GOT3 (cell line): ENCODE measurements at regions not wholly inside any gene's neighbourhood (a gene's known extent, or its start where the extent isn't known, plus 50 kb on each side); places are given as distances from the start of the nearest gene placed in this dataset.

Source experiments
- DNase-seq: peaks from one replicate; lab custom pipeline; 2025; ENCODE audit warnings: mixed read lengths; lab: John Stamatoyannopoulos, UW

DNA sequence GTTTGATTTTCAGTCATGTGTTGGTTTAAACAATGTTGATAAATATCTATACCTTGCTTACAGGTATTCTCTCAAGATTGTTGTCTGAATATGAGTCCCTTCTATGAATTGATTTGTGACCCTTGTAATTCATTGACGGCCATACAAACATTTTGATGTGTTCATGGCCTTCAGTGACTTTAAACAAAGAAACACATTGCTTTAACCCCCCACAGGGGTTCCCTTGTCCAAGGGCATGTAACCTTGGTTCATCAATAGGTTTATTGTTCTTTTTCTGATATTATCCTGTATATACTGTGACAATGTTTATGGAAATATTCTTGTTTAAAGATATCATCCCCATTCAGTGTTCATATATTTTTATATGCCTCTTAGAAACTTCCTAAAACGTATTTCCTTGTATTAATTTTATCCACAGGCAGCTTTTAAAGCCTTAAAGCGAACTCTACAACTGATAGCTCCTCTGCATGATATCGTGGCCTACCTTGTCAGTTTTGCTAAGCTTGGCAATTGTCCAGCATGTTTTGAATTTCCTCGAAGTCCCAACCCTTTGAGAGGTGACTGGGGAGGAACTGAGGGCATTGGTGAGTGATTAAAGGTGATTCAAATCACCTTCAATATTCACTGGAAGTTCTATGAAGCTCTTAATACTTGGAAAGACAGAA, 87.0 kb downstream of the CD164 start:
- DNase-seq, result no peak

DNA sequence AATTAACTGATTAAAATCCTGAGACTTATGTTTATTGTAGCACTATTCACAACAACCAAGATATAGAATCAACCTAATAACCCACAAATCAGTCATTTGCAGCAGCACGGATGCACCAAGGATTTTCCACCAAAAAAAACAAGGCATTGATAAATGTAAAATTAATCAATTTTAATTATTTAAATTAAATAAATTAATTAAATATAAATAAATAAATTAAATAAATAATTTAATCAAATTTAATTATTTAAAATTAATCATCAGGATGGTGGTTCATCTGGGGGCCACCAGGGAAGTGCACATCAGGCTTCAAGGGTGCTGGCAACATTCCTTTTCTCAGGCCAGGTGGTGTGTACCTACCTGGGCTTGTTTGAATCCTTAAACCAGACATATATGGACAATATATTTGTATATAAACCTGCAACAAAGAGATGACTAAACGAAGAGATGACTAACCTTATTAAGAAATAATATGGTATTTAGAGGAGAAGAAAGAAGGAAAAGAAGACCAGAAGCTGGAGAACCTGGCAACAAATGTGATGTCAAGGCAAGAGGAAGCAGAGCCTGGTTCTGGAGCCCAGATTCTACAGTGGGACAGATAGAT, 89.2 kb downstream of the CD164 start:
- DNase-seq, result no peak

DNA sequence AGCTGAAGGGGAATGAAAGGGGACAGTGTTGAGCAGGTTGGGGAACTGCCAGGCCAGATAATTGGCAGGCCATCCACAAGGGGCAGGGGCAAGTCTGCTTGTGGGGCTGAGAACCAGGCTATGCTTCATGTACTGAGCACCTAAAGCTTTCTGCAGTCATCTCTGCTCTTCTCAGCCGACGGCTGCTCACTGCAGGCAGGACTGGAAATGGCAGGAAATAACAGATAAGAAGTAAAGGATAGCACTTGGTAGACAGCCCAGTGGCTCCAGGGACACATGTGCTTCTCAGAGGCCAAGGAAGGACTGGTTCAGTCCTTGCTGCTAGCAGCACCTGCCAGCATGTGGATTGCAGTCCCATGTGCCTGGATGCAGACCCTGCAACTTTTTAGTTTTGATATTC, 89.8 kb downstream of the CD164 start:
- no peak for DNase-seq

GRCh38 chr6:109291902-109292301, 90.4 kb downstream of the CD164 start:
- DNase-seq, result no peak

DNA sequence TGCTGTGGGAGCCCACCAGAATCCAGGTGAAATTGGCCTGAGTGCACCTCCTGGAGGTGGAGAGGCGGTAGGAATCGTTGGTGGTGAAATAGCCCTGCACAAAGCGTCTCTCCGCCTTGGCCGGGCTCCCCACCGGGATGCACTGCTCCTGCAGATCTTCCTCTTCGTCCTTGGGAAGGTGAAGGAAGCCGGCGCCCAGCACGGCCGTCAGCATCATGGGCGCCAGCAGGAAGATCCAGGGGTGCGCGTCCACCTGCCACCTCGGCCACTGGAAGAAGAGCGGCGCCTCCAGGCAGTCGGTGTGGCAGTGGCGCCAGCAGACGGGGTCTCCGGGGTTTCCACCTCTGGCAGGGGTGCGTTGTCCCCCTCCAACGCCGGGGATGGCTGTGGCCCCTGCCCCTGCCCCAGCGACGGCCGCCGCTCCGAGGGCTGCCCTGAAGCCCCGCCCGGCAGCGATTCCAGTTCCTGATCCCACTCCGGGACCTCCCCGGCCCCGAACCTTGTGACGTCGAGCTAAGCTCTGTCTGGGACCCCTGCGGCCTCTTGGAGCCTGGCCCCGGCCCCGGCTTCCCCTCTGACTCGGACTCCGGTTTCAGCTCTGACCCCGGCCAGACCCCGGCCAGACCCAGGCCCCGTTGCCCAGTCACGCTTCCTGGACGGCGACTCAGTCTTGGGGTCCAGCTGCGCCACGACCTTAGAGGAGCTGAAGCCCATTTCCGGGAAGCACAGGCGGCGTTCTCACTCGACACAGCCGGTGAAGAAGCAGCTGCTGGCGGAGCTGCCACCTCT, 91.9 kb downstream of the CD164 start:
- DNase-seq, result no peak

DNA sequence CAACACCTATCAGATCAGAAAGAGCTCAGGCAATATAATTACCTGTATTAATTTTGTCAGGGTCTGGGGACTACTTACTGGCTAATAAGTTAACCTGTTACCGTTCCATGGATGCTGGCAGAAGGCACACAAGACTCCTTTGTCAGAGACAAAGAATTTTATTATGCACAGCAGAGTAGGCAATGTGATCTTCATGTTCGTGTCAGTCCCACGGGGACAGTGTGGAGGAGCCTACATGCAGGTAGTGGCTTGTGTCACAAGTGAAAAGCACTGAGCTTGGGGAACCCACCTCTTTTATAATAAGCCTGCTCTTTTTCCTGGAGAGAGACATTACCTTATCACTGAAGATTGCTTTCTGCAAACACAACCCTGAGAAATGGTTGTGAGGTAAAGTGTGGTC, 96.9 kb downstream of the CD164 start:
- DNase-seq, result no peak

DNA sequence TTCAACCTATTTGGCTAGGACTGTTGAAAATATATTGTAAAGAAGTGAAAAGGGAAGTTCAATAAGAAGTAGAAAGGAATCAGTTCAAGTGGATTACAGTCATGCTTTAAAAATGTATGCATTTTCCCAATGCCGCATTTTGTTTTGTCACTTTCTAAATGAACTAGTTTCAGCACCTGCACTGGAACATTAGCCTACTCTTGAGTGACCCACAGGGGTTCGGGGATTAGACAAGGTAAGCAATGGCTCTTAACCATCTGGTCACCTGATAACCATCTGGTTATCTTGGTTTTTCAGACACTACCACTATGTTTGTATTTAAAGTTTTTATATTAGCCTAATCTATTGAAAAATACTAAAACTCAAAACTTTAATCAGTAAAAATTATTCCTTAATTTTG, 97.6 kb downstream of the CD164 start:
- DNase-seq, result no peak

GRCh38 chr6:109282756-109283155, 99.5 kb downstream of the CD164 start:
- no peak for DNase-seq

- no peak for DNase-seq
Observed at GRCh38 chr6:109279628-109280027, 102.6 kb downstream of the CD164 start.

- no peak for DNase-seq
Observed at GRCh38 chr6:109271622-109272021, 110.6 kb downstream of the CD164 start.

GRCh38 chr6:109269953-109270517, 112.2 kb downstream of the CD164 start:
- no peak for DNase-seq

GRCh38 chr6:109269057-109269456, 113.2 kb downstream of the CD164 start:
- DNase-seq, result no peak

- no peak for DNase-seq
Observed at GRCh38 chr6:109265530-109265929, 116.7 kb downstream of the CD164 start.

DNA sequence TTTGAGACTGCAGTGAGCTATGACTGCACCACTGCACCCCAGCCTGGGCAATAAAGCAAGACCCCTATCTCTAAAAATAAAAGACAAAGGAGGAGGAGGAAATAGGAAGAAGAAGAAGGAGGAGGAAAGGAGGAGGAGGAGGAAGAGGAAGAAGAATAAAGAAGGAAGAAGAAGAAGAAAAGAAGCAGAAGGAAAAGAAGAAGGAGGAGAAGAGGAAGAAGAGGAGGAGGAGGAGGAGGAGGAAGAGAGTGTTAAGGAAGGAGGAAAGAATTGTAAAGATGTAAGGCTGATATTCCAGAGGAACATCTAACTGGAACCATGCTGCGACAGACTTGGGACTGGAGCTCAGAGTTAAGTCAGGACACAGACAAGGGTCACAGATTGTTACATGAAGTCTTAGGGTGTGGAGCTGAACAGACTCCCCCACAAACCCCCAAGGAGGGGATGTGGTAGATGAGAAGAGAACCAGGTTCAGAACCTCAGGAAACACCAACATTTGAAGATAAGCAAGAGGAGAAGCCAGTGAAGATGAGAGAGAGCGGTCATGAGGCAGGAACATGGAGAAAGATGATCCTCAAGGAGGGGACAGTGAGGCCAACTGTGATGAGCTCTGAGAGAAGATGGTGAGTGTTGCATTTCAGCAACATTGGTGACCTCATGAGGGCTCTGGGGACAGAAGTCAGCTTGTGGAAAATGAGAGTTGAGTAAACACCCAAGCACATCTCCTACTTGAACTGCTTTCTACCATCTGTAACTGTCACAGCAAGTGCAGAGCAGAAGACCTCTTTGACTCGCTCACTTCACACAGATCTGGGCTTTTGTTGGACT, 118.2 kb downstream of the CD164 start:
- DNase-seq, result no peak

GRCh38 chr6:109262261-109262660, 120.0 kb downstream of the CD164 start:
- no peak for DNase-seq

DNA sequence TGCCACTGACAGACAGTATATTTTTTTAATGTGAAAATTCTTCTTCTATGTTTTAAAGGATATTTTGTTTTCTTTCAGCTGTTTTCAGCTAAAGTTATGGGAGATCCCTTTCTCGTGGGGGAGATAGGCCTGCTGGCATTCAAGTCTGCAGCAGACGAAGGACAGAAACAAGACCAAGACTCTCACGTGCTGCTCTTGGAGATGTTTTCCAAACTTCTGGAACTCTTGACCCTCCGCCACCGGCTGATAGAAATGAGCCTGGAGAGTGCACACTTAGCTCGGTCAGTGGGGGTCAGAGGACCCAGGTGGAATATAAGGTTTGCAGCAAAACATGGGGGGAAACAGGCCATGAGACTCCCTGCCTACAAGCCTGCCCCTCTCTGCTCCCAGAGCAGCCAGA, 120.5 kb downstream of the CD164 start:
- DNase-seq, result no peak

DNA sequence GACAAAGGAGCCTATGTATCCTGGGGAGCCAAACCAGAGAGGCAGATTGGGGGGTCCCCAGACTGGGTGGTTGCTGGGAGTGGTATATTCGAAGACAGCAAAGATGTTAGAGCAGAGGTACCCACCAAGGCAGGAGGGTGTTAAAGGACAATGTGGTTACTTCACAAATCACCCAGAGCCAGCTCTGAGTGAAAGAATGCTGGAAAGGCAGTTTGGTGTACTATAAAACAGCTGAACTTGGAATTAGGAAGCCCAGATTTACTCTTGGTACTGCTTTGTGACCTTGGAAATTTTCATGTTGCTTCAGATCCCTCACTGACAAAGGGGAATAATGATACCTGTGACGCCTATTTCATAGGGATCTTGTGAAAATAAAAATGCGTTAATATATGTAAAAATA, 121.6 kb downstream of the CD164 start:
- no peak for DNase-seq

GRCh38 chr6:109260126-109260525, 122.1 kb downstream of the CD164 start:
- no peak for DNase-seq

- DNase-seq, result no peak
Observed at GRCh38 chr6:109258129-109258528, 124.1 kb downstream of the CD164 start.

DNA sequence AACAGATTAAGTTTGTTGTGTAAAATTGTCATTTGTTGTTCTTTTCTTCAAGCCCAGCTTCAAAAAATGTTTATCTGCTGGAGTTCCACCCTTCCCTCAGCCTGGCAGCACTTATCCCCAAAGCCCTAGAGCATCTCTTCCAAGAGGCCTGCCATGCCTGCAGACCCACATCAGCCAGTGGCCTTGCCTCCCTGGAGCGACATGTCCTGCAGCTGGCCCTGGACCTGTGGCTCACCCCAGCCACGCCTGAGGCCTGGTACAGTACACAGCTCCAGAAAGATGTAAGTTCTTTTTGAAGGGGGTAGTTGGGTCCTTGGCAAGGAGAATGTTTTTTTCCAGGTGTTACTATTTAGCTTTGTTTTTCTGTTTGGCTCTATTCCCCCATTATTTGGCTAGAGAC, 124.8 kb downstream of the CD164 start:
- no peak for DNase-seq

DNA sequence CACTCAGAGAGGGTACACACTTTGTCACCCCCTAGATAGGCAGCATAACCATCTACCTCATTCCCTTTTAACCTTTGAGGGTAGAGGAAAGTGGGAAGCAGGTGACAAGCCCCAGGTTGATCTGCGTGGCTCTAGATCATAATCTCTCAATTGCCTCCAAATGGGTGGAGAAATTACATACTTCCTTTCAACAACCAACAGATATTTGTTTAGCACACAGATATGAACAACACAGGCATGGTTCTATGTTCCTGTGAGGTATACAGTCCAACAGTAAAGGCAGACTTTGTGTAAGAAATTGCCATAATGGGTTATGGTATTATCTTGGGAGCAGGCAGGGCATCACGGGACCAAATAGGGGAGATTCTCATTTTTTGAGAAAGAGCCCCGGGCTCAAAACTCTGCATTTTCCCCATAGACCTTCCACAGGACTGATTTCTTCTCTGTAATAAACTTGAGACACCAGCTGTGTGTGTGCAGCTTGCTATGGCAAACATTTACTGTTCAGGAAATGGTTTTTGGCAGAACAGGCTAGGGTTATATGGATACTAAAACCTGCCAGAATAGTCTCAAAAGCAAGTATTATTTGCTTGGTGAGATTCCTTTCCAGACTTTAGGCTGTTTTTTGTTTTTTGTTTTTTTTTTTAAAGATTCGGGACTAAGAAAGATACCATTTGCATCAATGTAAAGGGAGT, 126.2 kb downstream of the CD164 start:
- DNase-seq, result no peak
